Stimulated activated CD8-positive, alpha-beta memory T cell treated with anti-CD3 and anti-CD28 coated beads, Interleukin-15, amount 100 ng/mL, for 48 hours (primary cell): ENCODE measurements at regions not wholly inside any gene's neighbourhood (a gene's known extent, or its start where the extent isn't known, plus 50 kb on each side); places are given as distances from the start of the nearest gene placed in this dataset.

Experiments
- DNase-seq, 2 donors: peaks; one replicate each; pipeline ENCODE4 v3.0.0-alpha.2; 2020; ENCODE audit warnings: low read depth in 2 of 2

GRCh38 chr18:39801848-39802247, 2153.2 kb upstream of the PIK3C3 start:
- DNase-seq, result no peak

- no peak for DNase-seq
Measured at GRCh38 chr18:39801010-39801409, 2154.0 kb upstream of the PIK3C3 start.

- no peak for DNase-seq
Measured at GRCh38 chr18:39799006-39799405, 2156.0 kb upstream of the PIK3C3 start.

GRCh38 chr18:39796393-39796792, 2158.6 kb upstream of the PIK3C3 start:
- DNase-seq, result no peak

- no peak for DNase-seq
Measured at GRCh38 chr18:39795350-39795749, 2159.7 kb upstream of the PIK3C3 start.

GRCh38 chr18:39793609-39794008, 2161.4 kb upstream of the PIK3C3 start:
- no peak for DNase-seq

GRCh38 chr18:39788383-39788782, 2166.7 kb upstream of the PIK3C3 start:
- no peak for DNase-seq

- no peak for DNase-seq
Measured at GRCh38 chr18:39786477-39786876, 2168.6 kb upstream of the PIK3C3 start.

DNA sequence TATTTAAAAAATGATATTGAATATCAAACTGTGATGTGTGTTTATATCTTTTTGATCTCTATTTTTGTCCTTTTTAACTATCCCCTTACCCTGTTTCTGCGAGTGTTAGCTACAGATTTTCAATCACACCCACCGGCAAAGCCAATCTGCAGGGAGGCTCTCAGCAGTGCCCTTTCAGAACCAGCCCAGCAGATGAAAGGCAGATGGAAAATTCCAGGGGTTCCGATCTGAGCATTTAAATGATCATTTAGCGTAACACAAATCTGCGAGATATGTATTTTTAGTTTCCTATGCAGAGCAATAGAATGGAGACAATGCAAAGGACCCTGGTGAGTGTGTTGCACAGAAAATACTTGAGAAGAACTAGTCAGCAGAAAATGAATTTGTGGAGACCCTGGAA, 2170.5 kb upstream of the PIK3C3 start:
- no peak for DNase-seq

DNA sequence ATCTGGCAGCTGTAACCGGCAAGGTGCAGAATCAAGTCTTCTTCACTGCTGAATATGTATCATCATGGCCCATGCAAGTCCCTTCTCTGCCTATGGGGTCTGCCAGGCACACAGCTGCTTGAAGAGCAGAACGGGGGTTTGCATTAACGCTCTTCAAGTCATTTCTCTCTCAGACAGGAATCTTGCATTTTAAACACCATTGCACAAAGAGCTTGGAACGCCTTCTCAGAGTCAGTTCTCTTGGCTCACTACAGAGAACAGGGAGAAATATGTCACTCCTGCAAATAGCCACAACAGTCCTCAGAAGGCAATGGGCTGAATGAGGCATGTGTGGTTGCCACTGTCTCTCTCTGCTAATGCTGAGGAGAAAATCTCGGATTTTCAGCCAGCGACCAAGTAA, 2173.5 kb upstream of the PIK3C3 start:
- DNase-seq, result no peak

GRCh38 chr18:39780774-39781173, 2174.3 kb upstream of the PIK3C3 start:
- no peak for DNase-seq

- DNase-seq, result no peak
Measured at GRCh38 chr18:39779926-39780325, 2175.1 kb upstream of the PIK3C3 start.

DNA sequence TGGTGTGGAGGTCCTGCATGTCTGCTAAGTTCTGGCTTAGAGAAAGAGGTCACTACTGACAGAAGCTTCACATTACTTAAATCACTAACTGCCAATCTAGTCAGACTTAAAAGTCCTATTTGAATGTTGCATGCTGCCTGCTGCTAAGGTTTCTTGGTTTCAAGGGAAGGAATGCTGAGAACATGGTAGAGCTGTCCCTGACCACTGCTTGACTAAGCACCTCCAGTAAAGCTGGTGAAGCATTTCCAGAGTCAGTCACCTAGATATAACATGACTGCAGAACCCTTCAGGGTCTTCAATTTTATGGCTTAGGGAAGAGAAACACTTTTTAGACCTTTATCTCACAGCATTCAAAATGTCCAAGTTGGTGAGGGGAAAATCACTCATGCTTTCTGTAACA, 2178.3 kb upstream of the PIK3C3 start:
- DNase-seq, result no peak

DNA sequence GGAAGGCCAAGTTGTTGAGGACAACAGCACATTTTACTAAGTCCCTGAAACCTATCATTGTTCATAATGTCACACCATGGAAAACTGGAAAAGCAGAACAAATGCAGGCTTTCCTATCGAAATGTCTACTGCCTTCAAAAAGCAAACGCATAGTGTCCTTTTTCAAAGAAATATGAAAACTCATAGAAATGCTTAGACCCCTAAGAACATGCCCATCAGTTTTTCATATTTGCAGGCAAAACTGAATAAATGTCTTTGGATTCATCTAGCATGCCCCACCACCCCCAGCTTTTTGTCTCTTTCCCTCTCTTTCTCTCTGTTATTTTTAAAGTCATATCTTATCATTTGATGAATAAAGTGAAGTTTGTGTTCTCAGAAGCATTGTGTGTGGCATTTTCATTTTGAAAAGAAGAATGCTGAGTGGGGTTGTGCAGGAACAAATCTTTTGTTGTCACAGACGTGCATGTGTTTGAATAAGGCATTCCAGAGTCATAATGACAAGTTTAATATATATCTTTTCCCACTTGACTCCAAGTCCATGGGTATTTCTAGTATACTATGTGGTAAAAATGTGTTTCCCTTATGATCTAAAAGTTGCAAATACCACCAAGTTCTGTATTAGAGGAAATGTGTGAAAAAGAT, 2180.0 kb upstream of the PIK3C3 start:
- no peak for DNase-seq

GRCh38 chr18:39773646-39774045, 2181.4 kb upstream of the PIK3C3 start:
- no peak for DNase-seq

GRCh38 chr18:39772155-39772919, 2182.7 kb upstream of the PIK3C3 start:
- no peak for DNase-seq

DNA sequence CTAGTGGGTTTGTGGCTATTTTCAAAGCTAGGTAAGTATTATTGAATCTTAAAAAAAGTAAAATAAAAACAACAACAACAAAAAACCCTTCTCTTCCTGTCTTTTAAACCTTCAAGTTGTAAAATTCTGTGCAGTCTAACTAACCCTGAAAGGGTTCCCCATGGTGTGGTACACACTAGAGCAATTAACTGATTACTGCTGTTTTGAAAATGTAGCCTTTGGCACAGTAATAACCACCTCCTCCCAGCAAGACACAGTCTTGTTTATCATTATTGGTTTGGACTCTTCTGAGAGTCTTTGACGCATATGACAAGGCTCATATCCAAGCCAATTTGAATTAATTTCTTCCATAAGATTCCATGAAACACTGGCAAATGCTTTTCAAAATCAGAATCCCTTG, 2184.6 kb upstream of the PIK3C3 start:
- no peak for DNase-seq

GRCh38 chr18:39764873-39765272, 2190.2 kb upstream of the PIK3C3 start:
- DNase-seq, result no peak

- no peak for DNase-seq
Measured at GRCh38 chr18:39761273-39761672, 2193.8 kb upstream of the PIK3C3 start.

DNA sequence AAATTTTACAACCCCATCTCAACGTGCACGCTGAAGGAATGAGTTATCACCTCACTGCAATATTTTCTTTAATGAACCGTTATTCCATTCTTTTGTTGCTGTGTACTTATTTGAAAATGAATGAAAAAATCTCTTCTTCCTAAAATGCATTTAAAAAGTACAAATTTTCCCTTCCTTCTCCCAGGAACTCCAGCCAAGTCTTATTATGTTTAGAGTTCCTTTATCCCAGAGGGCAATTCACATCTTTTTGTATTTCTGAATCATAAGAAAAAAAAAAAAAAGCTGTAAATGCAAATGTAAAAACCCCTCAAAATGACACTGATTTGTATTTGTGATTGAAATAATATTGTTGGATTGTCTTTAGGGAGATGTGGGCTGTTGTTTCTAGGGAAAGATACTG, 2194.3 kb upstream of the CELF4 start:
- DNase-seq, result no peak

- DNase-seq, result no peak
Measured at GRCh38 chr18:39753178-39753577, 2187.6 kb upstream of the CELF4 start.

DNA sequence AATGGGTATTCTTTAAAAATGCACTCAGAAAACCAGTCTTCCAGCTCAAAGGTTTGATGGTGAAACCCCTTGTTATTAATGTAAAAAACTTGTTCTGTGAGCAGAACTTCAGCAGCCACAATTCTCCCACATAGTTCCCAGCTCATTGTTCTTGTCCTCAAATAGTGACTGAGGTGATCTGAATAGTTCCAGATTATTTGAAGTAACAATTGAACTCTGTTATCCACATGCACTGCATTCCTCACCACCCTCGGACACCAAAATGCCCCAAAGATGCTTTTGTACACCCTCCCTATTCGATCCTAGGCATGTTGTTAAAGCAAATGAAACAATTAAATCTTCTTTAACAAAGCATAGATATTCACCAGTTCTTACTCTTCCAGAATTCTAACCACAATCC, 2186.8 kb upstream of the CELF4 start:
- no peak for DNase-seq

DNA sequence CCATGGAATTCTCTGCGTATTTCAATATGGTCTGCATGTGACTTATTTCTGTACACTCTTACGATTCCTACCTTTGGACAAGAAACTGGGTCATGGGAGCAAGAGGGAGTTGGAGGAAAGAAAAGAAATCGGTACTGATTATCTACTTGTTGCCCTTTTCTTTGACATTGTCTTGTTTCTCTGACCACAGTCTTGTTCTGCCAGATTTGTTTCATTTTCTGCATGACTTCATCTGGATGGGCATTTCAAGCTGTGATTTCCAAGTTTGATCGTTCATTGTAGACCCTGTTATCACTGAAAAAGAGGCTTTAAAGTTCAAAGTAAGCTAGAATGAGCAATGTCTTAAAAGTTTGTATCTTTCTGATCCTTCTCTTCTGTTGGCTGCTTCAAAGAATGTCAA, 2186.3 kb upstream of the CELF4 start:
- DNase-seq, result no peak

- no peak for DNase-seq
Measured at GRCh38 chr18:39751161-39751560, 2185.6 kb upstream of the CELF4 start.
